ENCODE measurements at regions not wholly inside any gene's neighbourhood (a gene's known extent, or its start where the extent isn't known, plus 50 kb on each side); places are given as distances from the start of the nearest gene placed in this dataset.

GRCh38 chr2:57558312-57558711 is 488.3 kb upstream of the VRK2 start:
- Histone ChIP-seq H3K4me3 (ENCODE audit: low read depth, low read length) (no peak overlapping the region), H3K79me2 (no peaks in the 10 kb centered on the region), H3K27me3 (ENCODE audit: control insufficient read depth, insufficient read depth, low read length) (no peaks in the 10 kb centered on the region), H3K4me2 (ENCODE audit: low read length) (no peak overlapping the region), H2AFZ (no peak overlapping the region), H3K9me3 (ENCODE audit: control insufficient read depth, low read length) (no peaks in the 10 kb centered on the region), H3K36me3 (ENCODE audit: control insufficient read depth, insufficient read depth, low read length) (no peaks in the 10 kb centered on the region), H3K4me1 (no peaks in the 10 kb centered on the region), H3K9ac (no peak overlapping the region), H3K27ac (no peak overlapping the region)
- no peak for TF ChIP-seq CTCF (IDR thresholded peaks at IDR 0.05)

DNA sequence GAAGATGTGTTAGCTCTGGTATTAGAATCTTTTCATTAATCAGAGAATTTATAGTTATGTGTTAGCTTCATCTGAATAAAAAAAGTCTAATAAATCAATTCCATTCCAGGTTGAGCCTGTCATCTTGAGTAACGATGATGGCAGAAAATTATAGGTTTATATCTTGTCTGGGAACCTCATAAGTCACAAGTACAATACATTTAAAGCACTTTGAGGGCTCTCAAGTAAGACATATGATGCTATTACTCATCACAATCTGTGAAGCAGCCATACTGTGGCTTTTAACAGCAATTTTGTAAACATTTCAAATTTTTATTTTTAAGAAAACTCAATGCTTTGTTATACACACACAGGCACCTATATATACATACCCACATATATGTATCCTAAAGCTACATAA is 484.1 kb upstream of the VRK2 start:
- no peak for TF ChIP-seq CTCF (IDR thresholded peaks at IDR 0.05)
- Histone ChIP-seq H3K9ac (no peak overlapping the region), H3K9me3 (ENCODE audit: control insufficient read depth, low read length) (no peaks in the 10 kb centered on the region), H3K27me3 (ENCODE audit: control insufficient read depth, insufficient read depth, low read length) (no peaks in the 10 kb centered on the region), H3K36me3 (ENCODE audit: control insufficient read depth, insufficient read depth, low read length) (no peaks in the 10 kb centered on the region), H3K79me2 (no peaks in the 10 kb centered on the region), H2AFZ (no peak overlapping the region), H3K27ac (no peak overlapping the region), H3K4me3 (ENCODE audit: low read depth, low read length) (no peak overlapping the region), H3K4me2 (ENCODE audit: low read length) (no peak overlapping the region), H3K4me1 (no peaks in the 10 kb centered on the region)

DNA sequence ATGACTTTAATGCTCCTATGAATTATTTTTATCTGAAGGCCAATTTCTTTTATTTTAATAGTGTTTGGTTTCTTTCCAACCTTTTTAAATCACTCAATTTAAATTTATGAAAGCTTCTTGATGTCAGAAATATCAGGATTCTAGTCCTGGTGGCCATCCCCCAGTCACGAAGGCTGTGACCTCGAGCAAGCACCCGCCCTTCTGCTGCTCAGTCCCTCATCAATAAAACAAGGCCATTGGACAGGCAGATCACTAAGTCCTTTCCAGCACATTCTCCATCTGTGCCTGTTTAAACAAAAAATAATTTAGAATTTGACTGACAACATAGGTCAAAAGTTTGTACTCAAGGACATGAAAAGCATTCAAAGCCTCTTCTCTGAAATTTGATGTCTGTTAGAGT is 483.6 kb upstream of the VRK2 start:
- Histone ChIP-seq H2AFZ (no peak overlapping the region), H3K79me2 (no peaks in the 10 kb centered on the region), H3K27ac (no peak overlapping the region), H3K9me3 (ENCODE audit: control insufficient read depth, low read length) (no peaks in the 10 kb centered on the region), H3K4me3 (ENCODE audit: low read depth, low read length) (no peak overlapping the region), H3K27me3 (ENCODE audit: control insufficient read depth, insufficient read depth, low read length) (no peaks in the 10 kb centered on the region), H3K9ac (no peak overlapping the region), H3K4me2 (ENCODE audit: low read length) (no peak overlapping the region), H3K4me1 (no peaks in the 10 kb centered on the region), H3K36me3 (ENCODE audit: control insufficient read depth, insufficient read depth, low read length) (no peaks in the 10 kb centered on the region)
- TF ChIP-seq CTCF (IDR thresholded peaks at IDR 0.05), result no peak

- no peak overlapping the region for H3K27ac ChIP-seq
- no peak overlapping the region for H2AFZ ChIP-seq
- TF ChIP-seq CTCF (IDR thresholded peaks at IDR 0.05), result no peak
- no peaks in the 10 kb centered on the region for H3K79me2 ChIP-seq
- no peaks in the 10 kb centered on the region for H3K9me3 ChIP-seq (ENCODE audit: control insufficient read depth, low read length)
- H3K4me2 ChIP-seq (ENCODE audit: low read length), result no peak overlapping the region
- no peak overlapping the region for H3K4me3 ChIP-seq (ENCODE audit: low read depth, low read length)
- H3K4me1 ChIP-seq, result no peaks in the 10 kb centered on the region
- no peaks in the 10 kb centered on the region for H3K27me3 ChIP-seq (ENCODE audit: control insufficient read depth, insufficient read depth, low read length)
- no peak overlapping the region for H3K9ac ChIP-seq
- no peaks in the 10 kb centered on the region for H3K36me3 ChIP-seq (ENCODE audit: control insufficient read depth, insufficient read depth, low read length)
These were observed 479.4 kb upstream of the VRK2 start for GRCh38 chr2:57567245-57567644.

GRCh38 chr2:57569396-57569795 is 477.2 kb upstream of the VRK2 start:
- Histone ChIP-seq H3K79me2 (no peaks in the 10 kb centered on the region), H3K9me3 (ENCODE audit: control insufficient read depth, low read length) (no peaks in the 10 kb centered on the region), H3K27ac (no peak overlapping the region), H3K36me3 (ENCODE audit: control insufficient read depth, insufficient read depth, low read length) (no peaks in the 10 kb centered on the region), H3K27me3 (ENCODE audit: control insufficient read depth, insufficient read depth, low read length) (no peaks in the 10 kb centered on the region), H3K4me1 (no peaks in the 10 kb centered on the region), H2AFZ (no peak overlapping the region), H3K4me3 (ENCODE audit: low read depth, low read length) (no peak overlapping the region), H3K4me2 (ENCODE audit: low read length) (no peak overlapping the region), H3K9ac (no peak overlapping the region)
- TF ChIP-seq CTCF (IDR thresholded peaks at IDR 0.05), result no peak

All from parathyroid adenoma (tissue), 2 donors.